GM23338 (cell line): ENCODE measurements at regions not wholly inside any gene's neighbourhood (a gene's known extent, or its start where the extent isn't known, plus 50 kb on each side); places are given as distances from the start of the nearest gene placed in this dataset.
"Not testable (repeated sequence)": the region's sequence is repeated elsewhere in the genome, so short reads cannot be mapped to it uniquely, and the experiment has no call there.

Experiments
- ATAC-seq: fragments of 200-7000 bp; cut with Tn5 transposase; 3 replicates; pipeline ENCODE4 v1.9.1; 2020
- DNase-seq: peaks from one replicate; pipeline ENCODE4 v3.0.0-alpha.2; 2015; ENCODE audit warnings: low spot score
- H2AFZ ChIP-seq: fragments of 200-600 bp; sonication (generic); 2 replicates; pipeline ENCODE4 v1.8.0; 2016; ENCODE audit warnings: antibody characterized with exemption, mild to moderate bottlenecking, moderate library complexity
- H3F3A ChIP-seq: fragments of 200-600 bp; sonication (generic); replicated peaks from 2 replicates; pipeline ENCODE4 v1.8.0; 2017; ENCODE audit warnings: antibody characterized with exemption, mixed run types, low read depth
- H3K27ac ChIP-seq: fragments of 200-600 bp; sonication (generic); 2 replicates; pipeline ENCODE4 v1.6.1; 2016; ENCODE audit warnings: low read depth
- H3K27me3 ChIP-seq: fragments of 200-600 bp; sonication (generic); 2 replicates; pipeline ENCODE4 v1.8.0; 2016; ENCODE audit warnings: mild to moderate bottlenecking, mixed run types, moderate library complexity; ENCODE audit not compliant: insufficient read depth
- H3K36me3 ChIP-seq: fragments of 200-600 bp; sonication (generic); 2 replicates; pipeline ENCODE4 v1.8.0; 2016; ENCODE audit warnings: mild to moderate bottlenecking; ENCODE audit not compliant: insufficient read depth
- H3K4me1 ChIP-seq: fragments of 200-600 bp; sonication (generic); 2 replicates; pipeline ENCODE4 v1.8.0; 2016; ENCODE audit warnings: mild to moderate bottlenecking, moderate library complexity; ENCODE audit not compliant: insufficient read depth
- H3K4me2 ChIP-seq: fragments of 200-600 bp; sonication (generic); 2 replicates; pipeline ENCODE4 v1.7.1; 2017; ENCODE audit warnings: mixed run types
- H3K4me3 ChIP-seq: fragments of 200-600 bp; sonication (generic); 2 replicates; pipeline ENCODE4 v1.6.1; 2016; ENCODE audit warnings: mixed run types
- H3K79me2 ChIP-seq: fragments of 200-600 bp; sonication (generic); replicated peaks from 2 replicates; pipeline ENCODE4 v1.8.0; 2017; ENCODE audit warnings: mild to moderate bottlenecking; ENCODE audit not compliant: insufficient read depth
- H3K9me2 ChIP-seq: fragments of 200-600 bp; sonication (generic); 2 replicates; pipeline ENCODE4 v1.8.0; 2017; ENCODE audit not compliant: insufficient read depth
- H4K20me1 ChIP-seq: fragments of 200-600 bp; sonication (generic); replicated peaks from 2 replicates; pipeline ENCODE4 v1.8.0; 2017; ENCODE audit warnings: mild to moderate bottlenecking; ENCODE audit not compliant: insufficient read depth
- H3K27ac Mint-ChIP-seq: 2 replicates; pipeline ENCODE4 v1.8.0; 2020; ENCODE audit warnings: inconsistent platforms, mild to moderate bottlenecking, moderate library complexity, mixed read lengths
- H3K27me3 Mint-ChIP-seq: 3 replicates; pipeline ENCODE4 v1.8.0; 2022; ENCODE audit warnings: low read depth, mild to moderate bottlenecking, moderate library complexity, mixed read lengths, inconsistent platforms; ENCODE audit not compliant: insufficient read depth, poor library complexity
- H3K36me3 Mint-ChIP-seq: 3 replicates; pipeline ENCODE4 v1.8.0; 2021; ENCODE audit warnings: low read depth, mild to moderate bottlenecking, inconsistent platforms, moderate library complexity, mixed read lengths
- H3K4me1 Mint-ChIP-seq: 3 replicates; pipeline ENCODE4 v1.8.0; 2020; ENCODE audit warnings: mild to moderate bottlenecking, inconsistent platforms, mixed read lengths
- H3K4me3 Mint-ChIP-seq: 3 replicates; pipeline ENCODE4 v1.8.0; 2021; ENCODE audit warnings: moderate library complexity, mild to moderate bottlenecking, inconsistent platforms, mixed read lengths
- H3K9me3 Mint-ChIP-seq: 3 replicates; pipeline ENCODE4 v1.8.0; 2020; ENCODE audit warnings: moderate library complexity, mild to moderate bottlenecking, inconsistent platforms, mixed read lengths
- CTCF ChIP-seq, 2 experiments: fragments of 200-600 bp in 1 of 2; sonication (generic) in 1 of 2; conservative IDR thresholded peaks; 2 replicates each; pipeline versions ENCODE4 v1.5.1 to v1.6.1; 2016 to 2017; ENCODE audit warnings: antibody characterized with exemption in 2 of 2, low read depth in 2 of 2, mild to moderate bottlenecking in 2 of 2, moderate library complexity in 1 of 2
- ETS1 ChIP-seq: IDR thresholded peaks from 2 replicates; pipeline ENCODE4 v1.6.1; 2016; ENCODE audit warnings: antibody characterized with exemption
- POLR2AphosphoS5 ChIP-seq: IDR thresholded peaks from 2 replicates; pipeline ENCODE4 v1.6.1; 2016; ENCODE audit warnings: antibody characterized with exemption, low read depth
- ZNF114 ChIP-seq: fragments of 250-450 bp; sonication (Bioruptor Pico); IDR thresholded peaks from 2 replicates; pipeline ENCODE4 v1.5.0; 2020; ENCODE audit warnings: mild to moderate bottlenecking, moderate library complexity
- ZNF331 ChIP-seq: fragments of 250-450 bp; sonication (Bioruptor Pico); IDR thresholded peaks from 2 replicates; pipeline ENCODE4 v1.5.0; 2020; ENCODE audit warnings: low read depth, mild to moderate bottlenecking, moderate library complexity
- TF ChIP-seq, protein P1 (sequence below): fragments of 250-450 bp; sonication (Bioruptor Pico); IDR thresholded peaks from 2 replicates; pipeline ENCODE4 v1.5.0; 2020; ENCODE audit warnings: mild to moderate bottlenecking, moderate library complexity

GRCh38 chr2:215722125-215722524 lies 286.3 kb upstream of the FN1 start:
- H3K4me1 ChIP-seq: no peaks in the 10 kb centered on the region
- H3K27ac Mint-ChIP-seq: no peak overlapping the region
- H3K9me3 Mint-ChIP-seq: no peaks in the 10 kb centered on the region
- no peaks in the 10 kb centered on the region for H3K27me3 ChIP-seq
- 0 out of 2 replicates have a peak, but pooled peaks cover 3% of the 10 kb centered on the region for H3K9me2 ChIP-seq
- H3K4me3 Mint-ChIP-seq: no peak overlapping the region
- H3K27me3 Mint-ChIP-seq: no peaks in the 10 kb centered on the region
- no peak for ATAC-seq
- no peak overlapping the region for H3K27ac ChIP-seq
- no peak for DNase-seq
- H3F3A ChIP-seq: no peaks in the 10 kb centered on the region
- no peaks in the 10 kb centered on the region for H3K4me1 Mint-ChIP-seq
- H3K79me2 ChIP-seq: no peaks in the 10 kb centered on the region
- TF ChIP-seq CTCF (conservative IDR thresholded peaks at IDR 0.05; ENCODE audit: low read depth in 2 of 2): no peak
- no peak for TF ChIP-seq ZNF331
- TF ChIP-seq ZNF114 (CRISPR knock-in tag): no peak
- TF ChIP-seq, protein P1, sequence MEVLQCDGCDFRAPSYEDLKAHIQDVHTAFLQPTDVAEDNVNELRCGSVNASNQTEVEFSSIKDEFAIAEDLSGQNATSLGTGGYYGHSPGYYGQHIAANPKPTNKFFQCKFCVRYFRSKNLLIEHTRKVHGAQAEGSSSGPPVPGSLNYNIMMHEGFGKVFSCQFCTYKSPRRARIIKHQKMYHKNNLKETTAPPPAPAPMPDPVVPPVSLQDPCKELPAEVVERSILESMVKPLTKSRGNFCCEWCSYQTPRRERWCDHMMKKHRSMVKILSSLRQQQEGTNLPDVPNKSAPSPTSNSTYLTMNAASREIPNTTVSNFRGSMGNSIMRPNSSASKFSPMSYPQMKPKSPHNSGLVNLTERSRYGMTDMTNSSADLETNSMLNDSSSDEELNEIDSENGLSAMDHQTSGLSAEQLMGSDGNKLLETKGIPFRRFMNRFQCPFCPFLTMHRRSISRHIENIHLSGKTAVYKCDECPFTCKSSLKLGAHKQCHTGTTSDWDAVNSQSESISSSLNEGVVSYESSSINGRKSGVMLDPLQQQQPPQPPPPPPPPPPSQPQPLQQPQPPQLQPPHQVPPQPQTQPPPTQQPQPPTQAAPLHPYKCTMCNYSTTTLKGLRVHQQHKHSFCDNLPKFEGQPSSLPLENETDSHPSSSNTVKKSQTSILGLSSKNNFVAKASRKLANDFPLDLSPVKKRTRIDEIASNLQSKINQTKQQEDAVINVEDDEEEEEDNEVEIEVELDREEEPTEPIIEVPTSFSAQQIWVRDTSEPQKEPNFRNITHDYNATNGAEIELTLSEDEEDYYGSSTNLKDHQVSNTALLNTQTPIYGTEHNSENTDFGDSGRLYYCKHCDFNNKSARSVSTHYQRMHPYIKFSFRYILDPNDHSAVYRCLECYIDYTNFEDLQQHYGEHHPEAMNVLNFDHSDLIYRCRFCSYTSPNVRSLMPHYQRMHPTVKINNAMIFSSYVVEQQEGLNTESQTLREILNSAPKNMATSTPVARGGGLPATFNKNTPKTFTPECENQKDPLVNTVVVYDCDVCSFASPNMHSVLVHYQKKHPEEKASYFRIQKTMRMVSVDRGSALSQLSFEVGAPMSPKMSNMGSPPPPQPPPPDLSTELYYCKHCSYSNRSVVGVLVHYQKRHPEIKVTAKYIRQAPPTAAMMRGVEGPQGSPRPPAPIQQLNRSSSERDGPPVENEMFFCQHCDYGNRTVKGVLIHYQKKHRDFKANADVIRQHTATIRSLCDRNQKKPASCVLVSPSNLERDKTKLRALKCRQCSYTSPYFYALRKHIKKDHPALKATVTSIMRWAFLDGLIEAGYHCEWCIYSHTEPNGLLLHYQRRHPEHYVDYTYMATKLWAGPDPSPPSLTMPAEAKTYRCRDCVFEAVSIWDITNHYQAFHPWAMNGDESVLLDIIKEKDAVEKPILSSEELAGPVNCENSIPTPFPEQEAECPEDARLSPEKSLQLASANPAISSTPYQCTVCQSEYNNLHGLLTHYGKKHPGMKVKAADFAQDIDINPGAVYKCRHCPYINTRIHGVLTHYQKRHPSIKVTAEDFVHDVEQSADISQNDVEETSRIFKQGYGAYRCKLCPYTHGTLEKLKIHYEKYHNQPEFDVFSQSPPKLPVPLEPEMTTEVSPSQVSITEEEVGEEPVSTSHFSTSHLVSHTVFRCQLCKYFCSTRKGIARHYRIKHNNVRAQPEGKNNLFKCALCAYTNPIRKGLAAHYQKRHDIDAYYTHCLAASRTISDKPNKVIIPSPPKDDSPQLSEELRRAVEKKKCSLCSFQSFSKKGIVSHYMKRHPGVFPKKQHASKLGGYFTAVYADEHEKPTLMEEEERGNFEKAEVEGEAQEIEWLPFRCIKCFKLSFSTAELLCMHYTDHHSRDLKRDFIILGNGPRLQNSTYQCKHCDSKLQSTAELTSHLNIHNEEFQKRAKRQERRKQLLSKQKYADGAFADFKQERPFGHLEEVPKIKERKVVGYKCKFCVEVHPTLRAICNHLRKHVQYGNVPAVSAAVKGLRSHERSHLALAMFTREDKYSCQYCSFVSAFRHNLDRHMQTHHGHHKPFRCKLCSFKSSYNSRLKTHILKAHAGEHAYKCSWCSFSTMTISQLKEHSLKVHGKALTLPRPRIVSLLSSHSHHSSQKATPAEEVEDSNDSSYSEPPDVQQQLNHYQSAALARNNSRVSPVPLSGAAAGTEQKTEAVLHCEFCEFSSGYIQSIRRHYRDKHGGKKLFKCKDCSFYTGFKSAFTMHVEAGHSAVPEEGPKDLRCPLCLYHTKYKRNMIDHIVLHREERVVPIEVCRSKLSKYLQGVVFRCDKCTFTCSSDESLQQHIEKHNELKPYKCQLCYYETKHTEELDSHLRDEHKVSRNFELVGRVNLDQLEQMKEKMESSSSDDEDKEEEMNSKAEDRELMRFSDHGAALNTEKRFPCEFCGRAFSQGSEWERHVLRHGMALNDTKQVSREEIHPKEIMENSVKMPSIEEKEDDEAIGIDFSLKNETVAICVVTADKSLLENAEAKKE (CRISPR knock-in tag): no peak
- no peak for TF ChIP-seq POLR2AphosphoS5
- no peak for TF ChIP-seq ETS1
- no peaks in the 10 kb centered on the region; the same call in 1 of the 2 replicates for H3K36me3 ChIP-seq
- H3K36me3 Mint-ChIP-seq: no peaks in the 10 kb centered on the region
- no peak overlapping the region for H3K4me3 ChIP-seq
- H4K20me1 ChIP-seq: no peaks in the 10 kb centered on the region
- H3K4me2 ChIP-seq: no peak overlapping the region
- H2AFZ ChIP-seq: no peak overlapping the region

DNA sequence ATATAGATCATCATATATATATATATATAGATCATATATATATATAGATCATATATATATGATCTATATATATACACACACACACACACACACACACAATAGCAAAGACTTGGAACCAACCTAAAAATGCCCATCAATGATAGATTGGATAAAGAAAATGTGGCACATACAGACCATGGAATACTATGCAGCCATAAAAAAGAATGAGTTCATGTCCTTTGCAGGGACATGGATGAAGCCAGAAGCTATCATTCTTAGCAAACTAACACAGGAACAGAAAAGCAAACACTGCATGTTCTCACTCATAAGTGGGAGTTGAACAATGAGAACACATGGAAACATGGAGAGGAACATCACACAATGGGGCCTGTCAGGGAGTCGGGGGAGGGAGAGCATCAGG lies 285.6 kb upstream of the FN1 start:
- H2AFZ ChIP-seq, H3F3A ChIP-seq, H3K27me3 ChIP-seq, H3K27me3 Mint-ChIP-seq, H3K9me3 Mint-ChIP-seq, H3K4me2 ChIP-seq, H3K4me3 ChIP-seq, H3K27ac ChIP-seq, H3K4me3 Mint-ChIP-seq, H3K9me2 ChIP-seq, H3K79me2 ChIP-seq, DNase-seq, H4K20me1 ChIP-seq, ATAC-seq, H3K36me3 Mint-ChIP-seq, H3K36me3 ChIP-seq, H3K4me1 ChIP-seq, H3K4me1 Mint-ChIP-seq, H3K27ac Mint-ChIP-seq: not testable (repeated sequence)
